ENCODE measurements at regions not wholly inside any gene's neighbourhood (a gene's known extent, or its start where the extent isn't known, plus 50 kb on each side); places are given as distances from the start of the nearest gene placed in this dataset.

DNA sequence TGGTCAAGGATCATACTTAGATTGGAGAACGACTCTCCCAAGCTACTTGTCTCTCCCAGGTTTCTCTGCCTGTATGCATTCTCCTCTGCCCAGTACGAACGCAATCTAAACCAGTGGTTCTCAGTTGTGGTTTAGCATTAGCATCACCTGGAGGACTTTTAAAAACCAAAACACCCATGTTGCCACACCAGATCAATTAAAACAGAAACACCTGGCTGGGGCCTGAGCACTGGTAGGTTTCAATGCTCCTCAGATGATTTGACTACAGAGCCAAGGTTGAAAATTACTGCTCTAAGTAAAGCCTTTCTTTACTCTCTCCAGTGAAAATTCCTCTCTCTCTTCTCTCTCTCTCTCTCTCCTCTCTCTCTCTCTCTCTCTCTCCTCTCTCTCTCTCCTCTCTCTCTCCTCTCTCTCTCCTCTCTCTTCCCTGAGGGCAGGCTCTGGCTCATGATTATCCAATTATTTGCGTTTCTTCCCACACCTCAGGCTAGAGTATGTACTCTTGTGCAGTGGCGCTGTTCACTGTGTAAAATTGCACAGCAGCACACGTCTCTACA lies 153.7 kb upstream of the FGF13 start:
- Histone ChIP-seq H3K9me3 (ENCODE audit: control insufficient read depth in 1 of 2, insufficient read depth in 1 of 2, low read depth in 1 of 2, low read length in 2 of 2) (no peaks in the 10 kb centered on the region), H3K79me2 (ENCODE audit: insufficient read depth, low read length) (no peaks in the 10 kb centered on the region), H3K36me3 (ENCODE audit: control insufficient read depth in 1 of 2, insufficient read depth in 2 of 2, low read length in 2 of 2) (no peaks in the 10 kb centered on the region), H4K20me1 (ENCODE audit: insufficient read depth) (no peaks in the 10 kb centered on the region), H3K4me1 (ENCODE audit: control insufficient read depth in 1 of 2, insufficient read depth in 2 of 2, low read length in 2 of 2) (no peaks in the 10 kb centered on the region), H3K4me3 (replicated peaks in 1 of 2; ENCODE audit: low read depth in 1 of 2, low read length in 2 of 2) (no peak overlapping the region), H3K9ac (ENCODE audit: low read length) (no peak overlapping the region), H3K27me3 (ENCODE audit: insufficient read depth, low read length) (no peaks in the 10 kb centered on the region), H2AFZ (ENCODE audit: low read depth, low read length, poor library complexity, severe bottlenecking) (no peak overlapping the region), H3K4me2 (ENCODE audit: low read length) (no peak overlapping the region), H3K9me2 (ENCODE audit: insufficient read depth) (no peaks in the 10 kb centered on the region), H3K27ac (ENCODE audit: low read depth, low read length) (no peak overlapping the region)
- POLR2A ChIA-PET, result no interaction called here
- intact Hi-C loops (cut with micrococcal nuclease), result no loop called here
- ATAC-seq (no peak), DNase-seq (ENCODE audit: low read depth, low spot score) (no peak)
- CTCF ChIA-PET, result no interaction called here
- RAD21 ChIA-PET (ENCODE audit: low non-redundant PET in 1 of 2, low total read pairs in 2 of 2, uncharacterized antibody in 2 of 2, unreplicated experiment in 2 of 2), result no interaction called here
- no TSS peak for BruUV-seq (replicated peaks)
- TF ChIP-seq POLR2A (IDR thresholded peaks at IDR 0.05; ENCODE audit: borderline replicate concordance, extremely low read depth, insufficient read depth, insufficient read length) (no peak), ZNF274 (IDR thresholded peaks at IDR 0.05; ENCODE audit: low read depth, low read length) (no peak), YY1 (IDR thresholded peaks at IDR 0.05; ENCODE audit: extremely low read depth, insufficient replicate concordance, low read depth, low read length) (no peak), CEBPB (IDR thresholded peaks at IDR 0.05; ENCODE audit: low read depth) (no peak), JUND (IDR thresholded peaks at IDR 0.05) (no peak), EZH2phosphoT487 (IDR thresholded peaks at IDR 0.05; ENCODE audit: borderline replicate concordance) (no peak), SIN3A (IDR thresholded peaks at IDR 0.05; ENCODE audit: low read depth) (no peak), FOSL1 (IDR thresholded peaks at IDR 0.05; ENCODE audit: low read depth) (no peak), MAX (IDR thresholded peaks at IDR 0.05) (no peak), REST (IDR thresholded peaks at IDR 0.05; ENCODE audit: low read depth) (no peak)
- TF ChIP-seq, protein P1, sequence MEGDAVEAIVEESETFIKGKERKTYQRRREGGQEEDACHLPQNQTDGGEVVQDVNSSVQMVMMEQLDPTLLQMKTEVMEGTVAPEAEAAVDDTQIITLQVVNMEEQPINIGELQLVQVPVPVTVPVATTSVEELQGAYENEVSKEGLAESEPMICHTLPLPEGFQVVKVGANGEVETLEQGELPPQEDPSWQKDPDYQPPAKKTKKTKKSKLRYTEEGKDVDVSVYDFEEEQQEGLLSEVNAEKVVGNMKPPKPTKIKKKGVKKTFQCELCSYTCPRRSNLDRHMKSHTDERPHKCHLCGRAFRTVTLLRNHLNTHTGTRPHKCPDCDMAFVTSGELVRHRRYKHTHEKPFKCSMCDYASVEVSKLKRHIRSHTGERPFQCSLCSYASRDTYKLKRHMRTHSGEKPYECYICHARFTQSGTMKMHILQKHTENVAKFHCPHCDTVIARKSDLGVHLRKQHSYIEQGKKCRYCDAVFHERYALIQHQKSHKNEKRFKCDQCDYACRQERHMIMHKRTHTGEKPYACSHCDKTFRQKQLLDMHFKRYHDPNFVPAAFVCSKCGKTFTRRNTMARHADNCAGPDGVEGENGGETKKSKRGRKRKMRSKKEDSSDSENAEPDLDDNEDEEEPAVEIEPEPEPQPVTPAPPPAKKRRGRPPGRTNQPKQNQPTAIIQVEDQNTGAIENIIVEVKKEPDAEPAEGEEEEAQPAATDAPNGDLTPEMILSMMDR (IDR thresholded peaks at IDR 0.05 in 2 of 3, conservative IDR thresholded peaks at IDR 0.05 in 1 of 3; ENCODE audit: borderline replicate concordance in 1 of 3, insufficient read depth in 1 of 3, low read depth in 2 of 3, low read length in 2 of 3), result no peak

Measured in HCT116 (cell line).